A549 (cell line): ENCODE measurements at regions not wholly inside any gene's neighbourhood (a gene's known extent, or its start where the extent isn't known, plus 50 kb on each side); places are given as distances from the start of the nearest gene placed in this dataset.

ENCODE experiments used
- ATAC-seq, 2 experiments: fragments of 200-7000 bp in 1 of 2; fragments of >200 bp in 1 of 2; cut with Nextera tagmentation in 1 of 2; cut with Tn5 transposase in 1 of 2; 3 replicates each; pipeline versions ENCODE4 v1.8.0 to v1.9.1; 2018 to 2020; ENCODE audit warnings: mild to moderate bottlenecking in 1 of 2, moderate library complexity in 1 of 2
- CTCF ChIA-PET: fragments of 300-600 bp; sonication (Branson Sonifier 250); formaldehyde crosslinking; extraction: SDS; loops from one replicate; lab custom pipeline; 2021; ENCODE audit warnings: antibody characterized with exemption, inconsistent platforms; lab: Yijun Ruan, JAX
- POLR2A ChIA-PET: fragments of 350-600 bp; formaldehyde crosslinking; extraction: SDS; loops from one replicate; lab custom pipeline; 2021; ENCODE audit warnings: antibody characterized with exemption, inconsistent platforms; lab: Yijun Ruan, JAX
- DNase-seq, 2 experiments: peaks; one replicate each; pipeline versions ENCODE4 v3.0.0 to v3.0.0-alpha.2; 2011 to 2016; ENCODE audit warnings: low read depth in 1 of 2, low spot score in 1 of 2
- FAIRE-seq: peaks from 2 replicates; lab custom pipeline; 2011; peaks lifted over from hg19 to GRCh38; lab: Jason Lieb, UNC
- H3K27ac ChIP-seq, 2 experiments: fragments of >200 bp; sonication (Bioruptor Twin); formaldehyde crosslinking; 3 replicates each; pipeline ENCODE4 v1.5.1; 2016 to 2017
- H3K4me1 ChIP-seq: fragments of >200 bp; sonication (Bioruptor Twin); formaldehyde crosslinking; 3 replicates; pipeline ENCODE4 v1.6.1; 2016
- H3K4me2 ChIP-seq: fragments of >200 bp; sonication (Bioruptor Twin); formaldehyde crosslinking; 3 replicates; pipeline ENCODE4 v1.6.1; 2016
- H3K4me3 ChIP-seq: fragments of >200 bp; sonication (Bioruptor Twin); formaldehyde crosslinking; 3 replicates; pipeline ENCODE4 v1.5.1; 2016
- H3K9me3 ChIP-seq: fragments of >200 bp; sonication (Bioruptor Twin); formaldehyde crosslinking; 3 replicates; pipeline ENCODE4 v1.6.1; 2016
- ATOH8 ChIP-seq: fragments of 250-450 bp; sonication (Bioruptor Pico); IDR thresholded peaks from 2 replicates; pipeline ENCODE4 v1.5.0; 2020; ENCODE audit warnings: low read depth, mild to moderate bottlenecking, moderate library complexity
- CEBPB ChIP-seq, 2 experiments: fragments of >200 bp in 1 of 2; sonication (Bioruptor Twin) in 1 of 2; formaldehyde crosslinking in 1 of 2; IDR thresholded peaks; 2 replicates each; pipeline ENCODE4 v1.6.1; 2012 to 2016
- E2F6 ChIP-seq: IDR thresholded peaks from 2 replicates; pipeline ENCODE4 v1.6.1; 2012; ENCODE audit warnings: low read depth, borderline replicate concordance
- EHF ChIP-seq: fragments of 250-450 bp; sonication (Bioruptor Pico); IDR thresholded peaks from 2 replicates; pipeline ENCODE4 v1.5.0; 2020; ENCODE audit warnings: mild to moderate bottlenecking
- ELK1 ChIP-seq: fragments of 150-350 bp; IDR thresholded peaks from 2 replicates; pipeline ENCODE4 v1.6.1; 2014; ENCODE audit warnings: low read depth, mild to moderate bottlenecking, low read length
- FOXS1 ChIP-seq: fragments of 250-450 bp; sonication (Bioruptor Pico); IDR thresholded peaks from 2 replicates; pipeline ENCODE4 v1.5.0; 2020; ENCODE audit warnings: mild to moderate bottlenecking, moderate library complexity
- GATA3 ChIP-seq: IDR thresholded peaks from 2 replicates; pipeline ENCODE4 v1.6.1; 2012; ENCODE audit warnings: borderline replicate concordance
- HMGXB4 ChIP-seq: fragments of 250-450 bp; sonication (Bioruptor Pico); IDR thresholded peaks from 2 replicates; pipeline ENCODE4 v1.5.0; 2021; ENCODE audit warnings: mild to moderate bottlenecking, moderate library complexity, borderline replicate concordance
- HOXB13 ChIP-seq: fragments of 250-450 bp; sonication (Bioruptor Pico); IDR thresholded peaks from 2 replicates; pipeline ENCODE4 v1.5.0; 2020; ENCODE audit warnings: low read depth, mild to moderate bottlenecking, moderate library complexity
- HOXB5 ChIP-seq: fragments of 250-450 bp; sonication (Bioruptor Pico); IDR thresholded peaks from 2 replicates; pipeline ENCODE4 v1.5.0; 2020; ENCODE audit warnings: mild to moderate bottlenecking, moderate library complexity
- KDM1A ChIP-seq: fragments of 200-600 bp; sonication (generic); IDR thresholded peaks from 2 replicates; pipeline ENCODE4 v1.6.1; 2016; ENCODE audit warnings: low read depth, mild to moderate bottlenecking
- NFE2L2 ChIP-seq: fragments of 150-350 bp; conservative IDR thresholded peaks from 2 replicates; pipeline ENCODE4 v1.6.1; 2014; ENCODE audit warnings: low read length
- NPAS2 ChIP-seq: fragments of 250-450 bp; sonication (Bioruptor Pico); IDR thresholded peaks from 2 replicates; pipeline ENCODE4 v1.8.0; 2022; ENCODE audit warnings: mild to moderate bottlenecking, moderate library complexity, borderline replicate concordance
- NR3C1 ChIP-seq: fragments of >200 bp; sonication (Bioruptor Twin); formaldehyde crosslinking; IDR thresholded peaks from 3 replicates; pipeline ENCODE4 v1.6.1; 2017
- PBX3 ChIP-seq: IDR thresholded peaks from 2 replicates; pipeline ENCODE4 v1.6.1; 2012
- POLR2AphosphoS2 ChIP-seq: conservative IDR thresholded peaks from 2 replicates; pipeline ENCODE4 v1.6.1; 2012; ENCODE audit warnings: low read length, improper control_type of control experiment, inconsistent platforms
- RAD21 ChIP-seq, 2 experiments: fragments of >200 bp in 1 of 2; sonication (Bioruptor Twin) in 1 of 2; formaldehyde crosslinking in 1 of 2; IDR thresholded peaks in 1 of 2; conservative IDR thresholded peaks in 1 of 2; 2 replicates in 1 of 2; 3 replicates in 1 of 2; pipeline ENCODE4 v1.6.1; 2012 to 2018; ENCODE audit warnings: inconsistent platforms in 1 of 2
- RARB ChIP-seq: fragments of 250-450 bp; sonication (Bioruptor Pico); IDR thresholded peaks from 2 replicates; pipeline ENCODE4 v1.8.0; 2021; ENCODE audit warnings: mild to moderate bottlenecking, moderate library complexity
- TP53 ChIP-seq: fragments of 250-450 bp; sonication (Bioruptor Pico); IDR thresholded peaks from 2 replicates; pipeline ENCODE4 v1.5.0; 2021; ENCODE audit warnings: mild to moderate bottlenecking, moderate library complexity
- USF2 ChIP-seq: fragments of 450-650 bp; IDR thresholded peaks from 2 replicates; pipeline ENCODE4 v1.6.1; 2014; ENCODE audit warnings: antibody characterized with exemption
- ZC3H11A ChIP-seq: fragments of 450-650 bp; IDR thresholded peaks from 2 replicates; pipeline ENCODE4 v1.6.1; 2014; ENCODE audit warnings: antibody characterized with exemption, mild to moderate bottlenecking
- WGBS: methylation state at CpG from one replicate; pipeline ENCODE4 v1.1.6; 2017; ENCODE audit errors: missing lambda C conversion rate; 5-methylcytosine and 5-hydroxymethylcytosine counted together

GRCh38 chr3:95123104-95123503, 1060.2 kb downstream of the NSUN3 start:
- ATAC-seq (no peak), DNase-seq (no peak), FAIRE-seq (no peak)
- ChIA-PET CTCF (no interaction called here), POLR2A (no interaction called here)
- Histone ChIP-seq H3K27ac (no peak overlapping the region), H3K4me1 (no peaks in the 10 kb centered on the region), H3K9me3 (no peaks in the 10 kb centered on the region), H3K4me3 (no peak overlapping the region), H3K4me2 (no peak overlapping the region)
- TF ChIP-seq FOXS1, result no peak
- TF ChIP-seq KDM1A, result no peak
- TF ChIP-seq CEBPB (IDR thresholded peaks at IDR 0.05), result no peak
- no peak for TF ChIP-seq USF2
- no peak for TF ChIP-seq NR3C1
- 47% methylated on average over 5 of the region's 5 CpGs for WGBS

GRCh38 chr3:95134693-95135413, 1072.0 kb downstream of the NSUN3 start:
- Histone ChIP-seq H3K27ac (no peak overlapping the region), H3K9me3 (no peaks in the 10 kb centered on the region)
- no peak for FAIRE-seq

GRCh38 chr3:95148107-95148506, 1085.2 kb downstream of the NSUN3 start:
- CTCF ChIA-PET, result no interaction called here

More at GRCh38 chr3:95134693-95135413, 1072.0 kb downstream of the NSUN3 start:
- no peak for ATAC-seq
- CTCF ChIA-PET, result no interaction called here
- TF ChIP-seq CEBPB (IDR thresholded peaks at IDR 0.05), result no peak
- no peak for TF ChIP-seq PBX3
- POLR2A ChIA-PET, result no interaction called here
- no peak overlapping the region for H3K4me3 ChIP-seq
- DNase-seq, result no peak
- H3K4me2 ChIP-seq, result no peak overlapping the region
- H3K4me1 ChIP-seq, result no peaks in the 10 kb centered on the region
- WGBS, result 64% methylated on average over 3 of the region's 3 CpGs

GRCh38 chr3:95151590-95151989, 1088.7 kb downstream of the NSUN3 start:
- ChIA-PET CTCF (no interaction called here), POLR2A (no interaction called here)
- DNase-seq, result no peak
- no peak overlapping the region for H3K4me3 ChIP-seq
- no peaks in the 10 kb centered on the region for H3K4me1 ChIP-seq
- H3K9me3 ChIP-seq, result no peaks in the 10 kb centered on the region
- TF ChIP-seq HMGXB4 (CRISPR knock-in tag) (no peak), FOXS1 (no peak), ATOH8 (CRISPR knock-in tag) (no peak), POLR2AphosphoS2 (no peak), HOXB5 (CRISPR knock-in tag) (no peak), RARB (CRISPR knock-in tag) (no peak), RAD21 (conservative IDR thresholded peaks at IDR 0.05 in 1 of 2, IDR thresholded peaks at IDR 0.05 in 1 of 2) (no peak), NPAS2 (no peak)
- no peak overlapping the region for H3K27ac ChIP-seq
- H3K4me2 ChIP-seq, result no peak overlapping the region
- no peak for ATAC-seq
- WGBS, result 12% methylated on average over 2 of the region's 2 CpGs
- no peak for FAIRE-seq

More at GRCh38 chr3:95148107-95148506, 1085.2 kb downstream of the NSUN3 start:
- POLR2A ChIA-PET, result no interaction called here
- TF ChIP-seq HOXB13 (CRISPR knock-in tag), result no peak
- no peak for TF ChIP-seq NFE2L2
- no peak for TF ChIP-seq POLR2AphosphoS2
- no peak for TF ChIP-seq ZC3H11A
- no peak for TF ChIP-seq KDM1A
- TF ChIP-seq TP53 (CRISPR knock-in tag), result no peak
- no peak for TF ChIP-seq E2F6
- TF ChIP-seq ELK1, result no peak
- no peak for TF ChIP-seq EHF
- TF ChIP-seq GATA3, result no peak
- 68% methylated on average over 3 of the region's 3 CpGs for WGBS
- DNase-seq (no peak), ATAC-seq (no peak), FAIRE-seq (no peak)
- Histone ChIP-seq H3K4me3 (no peak overlapping the region), H3K9me3 (no peaks in the 10 kb centered on the region), H3K27ac (no peak overlapping the region), H3K4me2 (no peak overlapping the region), H3K4me1 (no peaks in the 10 kb centered on the region)
